SH-SY5Y (cell line): ENCODE measurements at regions not wholly inside any gene's neighbourhood (a gene's known extent, or its start where the extent isn't known, plus 50 kb on each side); places are given as distances from the start of the nearest gene placed in this dataset.

Experiments
- GATA2 ChIP-seq: IDR thresholded peaks from 2 replicates; pipeline ENCODE4 v1.6.1; 2011; ENCODE audit warnings: mild to moderate bottlenecking, low read depth, low read length
- GATA3 ChIP-seq: IDR thresholded peaks from 2 replicates; pipeline ENCODE4 v1.6.1; 2011; ENCODE audit warnings: low read depth, mild to moderate bottlenecking, low read length, moderate library complexity

GRCh38 chr5:90134381-90134780 lies 275.2 kb downstream of the CETN3 start:
- no peak for TF ChIP-seq GATA2
- no peak for TF ChIP-seq GATA3
